M059J (cell line): ENCODE measurements at regions not wholly inside any gene's neighbourhood (a gene's known extent, or its start where the extent isn't known, plus 50 kb on each side); places are given as distances from the start of the nearest gene placed in this dataset.
"Not testable (repeated sequence)": the region's sequence is repeated elsewhere in the genome, so short reads cannot be mapped to it uniquely, and the experiment has no call there.

Source experiments
- DNase-seq: peaks from one replicate; pipeline ENCODE4 v3.0.0-alpha.2; 2012; ENCODE audit warnings: low read depth

GRCh38 chr12:25793196-25793595, 165.3 kb upstream of the RASSF8 start:
- DNase-seq: no peak

GRCh38 chr12:25794571-25794970, 163.9 kb upstream of the RASSF8 start:
- DNase-seq: no peak

- DNase-seq: peak; percentile 47
Observed at GRCh38 chr12:25796523-25797000, 161.9 kb upstream of the RASSF8 start.

GRCh38 chr12:25797386-25797785, 161.1 kb upstream of the RASSF8 start:
- DNase-seq: no peak

- no peak for DNase-seq
Observed at GRCh38 chr12:25797949-25798348, 160.5 kb upstream of the RASSF8 start.

GRCh38 chr12:25800101-25800500, 158.4 kb upstream of the RASSF8 start:
- peak; percentile 66 for DNase-seq

- no peak for DNase-seq
Observed at GRCh38 chr12:25801734-25802133, 156.7 kb upstream of the RASSF8 start.

- DNase-seq: no peak
Observed at GRCh38 chr12:25802143-25802542, 156.3 kb upstream of the RASSF8 start.

- not testable (repeated sequence) for DNase-seq
Observed at GRCh38 chr12:25803029-25803664, 155.3 kb upstream of the RASSF8 start.

GRCh38 chr12:25804286-25804685, 154.2 kb upstream of the RASSF8 start:
- DNase-seq: peak; percentile 52

- peak; percentile 86 for DNase-seq
Observed at GRCh38 chr12:25806271-25806670, 152.2 kb upstream of the RASSF8 start.

- no peak for DNase-seq
Observed at GRCh38 chr12:25808604-25809003, 149.9 kb upstream of the RASSF8 start.

GRCh38 chr12:25810683-25811082, 147.8 kb upstream of the RASSF8 start:
- no peak for DNase-seq

- DNase-seq: peak; percentile 75
Observed at GRCh38 chr12:25811656-25812126, 146.8 kb upstream of the RASSF8 start.

GRCh38 chr12:25812295-25812694, 146.2 kb upstream of the RASSF8 start:
- no peak for DNase-seq

GRCh38 chr12:25813843-25814242, 144.6 kb upstream of the RASSF8 start:
- DNase-seq: no peak

GRCh38 chr12:25816637-25817036, 141.8 kb upstream of the RASSF8 start:
- peak; percentile 76 for DNase-seq

GRCh38 chr12:25817166-25817565, 141.3 kb upstream of the RASSF8 start:
- peak; percentile 35 for DNase-seq

- DNase-seq: no peak
Observed at GRCh38 chr12:25818596-25819390, 139.7 kb upstream of the RASSF8 start.

- no peak for DNase-seq
Observed at GRCh38 chr12:25819691-25820090, 138.8 kb upstream of the RASSF8 start.

- no peak for DNase-seq
Observed at GRCh38 chr12:25822281-25822680, 136.2 kb upstream of the RASSF8 start.

GRCh38 chr12:25824734-25825133, 133.7 kb upstream of the RASSF8 start:
- DNase-seq: no peak

GRCh38 chr12:25825446-25825845, 133.0 kb upstream of the RASSF8 start:
- no peak for DNase-seq
